Activated B cell treated with CpG ODN at 0.5 μM for 24 hours (primary cell): ENCODE measurements at regions not wholly inside any gene's neighbourhood (a gene's known extent, or its start where the extent isn't known, plus 50 kb on each side); places are given as distances from the start of the nearest gene placed in this dataset.
"Not testable (repeated sequence)": the region's sequence is repeated elsewhere in the genome, so short reads cannot be mapped to it uniquely, and the experiment has no call there.

Experiments used
- ATAC-seq: fragments of 200-7000 bp; cut with Tn5 transposase; one replicate; pipeline ENCODE4 v1.10.0; 2021; ENCODE audit warnings: low read depth, mild to moderate bottlenecking, moderate library complexity
- CTCF ChIA-PET: fragments of 350-600 bp; sonication (Branson Sonifier 250); formaldehyde crosslinking; loops from one replicate; lab custom pipeline; 2021; ENCODE audit warnings: antibody characterized with exemption; lab: Charles Lee
- POLR2A ChIA-PET: fragments of 350-600 bp; sonication (Branson Sonifier 250); formaldehyde crosslinking; loops from one replicate; lab custom pipeline; 2021; ENCODE audit warnings: antibody characterized with exemption; lab: Charles Lee
- DNase-seq: peaks from one replicate; pipeline ENCODE4 v3.0.0; 2022
- H3K27ac Mint-ChIP-seq: one replicate; pipeline ENCODE4 v1.8.0; 2020; ENCODE audit warnings: mixed read lengths
- H3K27me3 Mint-ChIP-seq: one replicate; pipeline ENCODE4 v1.8.0; 2021; ENCODE audit warnings: mixed read lengths
- H3K36me3 Mint-ChIP-seq: one replicate; pipeline ENCODE4 v1.8.0; 2021; ENCODE audit warnings: low read depth, mixed read lengths
- H3K4me1 Mint-ChIP-seq: one replicate; pipeline ENCODE4 v1.8.0; 2021; ENCODE audit warnings: mixed read lengths
- H3K4me3 Mint-ChIP-seq: one replicate; pipeline ENCODE4 v1.8.0; 2020; ENCODE audit warnings: mild to moderate bottlenecking, mixed read lengths
- H3K9me3 Mint-ChIP-seq: one replicate; pipeline ENCODE4 v1.8.0; 2020; ENCODE audit warnings: mixed read lengths
- CTCF ChIP-seq: fragments of 200-600 bp; IDR thresholded peaks from one replicate; pipeline ENCODE4 v1.8.0; 2022; ENCODE audit warnings: antibody characterized with exemption, mild to moderate bottlenecking
- intact Hi-C: fragments of 100-400 bp; cut with micrococcal nuclease; formaldehyde crosslinking; loops from one replicate; pipeline ENCODE4 v1.15.1; 2024

DNA sequence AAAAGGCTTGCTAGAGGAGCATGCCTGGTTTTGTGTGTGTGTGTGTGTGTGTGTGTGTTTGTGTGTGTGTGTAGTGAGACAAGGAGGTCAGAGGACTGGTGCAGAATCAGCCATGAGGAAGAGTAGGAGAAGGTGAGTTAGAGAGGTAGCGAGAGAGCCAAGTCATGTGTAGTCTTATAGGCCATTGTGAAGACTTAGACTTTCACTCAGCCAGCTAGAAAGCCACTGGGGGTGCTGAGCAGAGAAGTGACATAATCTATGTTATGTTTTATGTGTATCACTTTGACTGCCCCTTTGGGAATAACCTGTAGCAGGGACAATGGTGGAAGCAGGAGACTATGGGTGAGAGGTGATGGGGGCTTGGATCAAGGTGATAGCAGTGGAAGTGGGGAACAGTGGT lies 180.5 kb upstream of the CLINT1 start:
- ChIA-PET CTCF (no interaction called here), POLR2A (no interaction called here)
- H3K4me1 Mint-ChIP-seq = no peaks in the 10 kb centered on the region
- peaks cover 4% of the 10 kb centered on the region for H3K27me3 Mint-ChIP-seq
- DNase-seq (no peak), ATAC-seq (no peak)
- H3K9me3 Mint-ChIP-seq = peaks cover 10% of the 10 kb centered on the region
- no peak for TF ChIP-seq CTCF
- peaks cover 5% of the 10 kb centered on the region for H3K36me3 Mint-ChIP-seq
- no peak overlapping the region for H3K27ac Mint-ChIP-seq
- H3K4me3 Mint-ChIP-seq = no peak overlapping the region
- intact Hi-C loops = no loop called here

- DNase-seq, H3K4me1 Mint-ChIP-seq, ATAC-seq, H3K36me3 Mint-ChIP-seq, POLR2A ChIA-PET, CTCF ChIA-PET, H3K27ac Mint-ChIP-seq, intact Hi-C loops, H3K27me3 Mint-ChIP-seq, H3K4me3 Mint-ChIP-seq: not testable (repeated sequence)
- H3K9me3 Mint-ChIP-seq = peaks cover 11% of the 10 kb centered on the region
These were observed 178.1 kb upstream of the CLINT1 start for GRCh38 chr5:158036983-158037595.

DNA sequence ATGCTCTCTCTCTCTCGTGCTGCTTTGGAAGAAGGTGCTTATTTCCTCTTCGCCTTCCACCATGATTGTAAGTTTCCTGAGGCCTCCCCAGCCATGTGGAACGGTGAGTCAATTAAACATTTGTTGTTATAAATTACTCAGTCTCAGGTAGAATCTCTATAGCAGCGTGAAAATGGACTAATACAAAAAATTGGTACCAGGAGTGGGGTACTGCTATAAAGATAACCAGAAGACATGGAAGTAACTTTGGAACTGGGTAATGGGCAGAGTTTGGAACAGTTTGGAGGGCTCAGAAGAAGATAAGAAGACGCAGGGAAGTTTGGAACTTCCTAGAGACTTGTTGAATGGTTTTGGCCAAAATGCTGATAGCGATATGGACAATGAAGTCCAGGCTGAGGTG lies 175.6 kb upstream of the CLINT1 start:
- ATAC-seq, H3K4me1 Mint-ChIP-seq, H3K27ac Mint-ChIP-seq, CTCF ChIA-PET, H3K36me3 Mint-ChIP-seq, POLR2A ChIA-PET, H3K4me3 Mint-ChIP-seq, DNase-seq, intact Hi-C loops: not testable (repeated sequence)
- Mint-ChIP-seq H3K9me3 (peaks cover 11% of the 10 kb centered on the region), H3K27me3 (peaks cover 14% of the 10 kb centered on the region)

GRCh38 chr5:158033724-158034123 lies 174.8 kb upstream of the CLINT1 start:
- CTCF ChIA-PET = no interaction called here
- no peak for ATAC-seq
- POLR2A ChIA-PET = no interaction called here
- Mint-ChIP-seq H3K36me3 (peaks cover 6% of the 10 kb centered on the region), H3K4me3 (no peak overlapping the region), H3K4me1 (no peaks in the 10 kb centered on the region), H3K27ac (no peak overlapping the region), H3K27me3 (peaks cover 14% of the 10 kb centered on the region), H3K9me3 (peaks cover 11% of the 10 kb centered on the region)
- intact Hi-C loops = no loop called here
- TF ChIP-seq CTCF = no peak
- DNase-seq = no peak

DNA sequence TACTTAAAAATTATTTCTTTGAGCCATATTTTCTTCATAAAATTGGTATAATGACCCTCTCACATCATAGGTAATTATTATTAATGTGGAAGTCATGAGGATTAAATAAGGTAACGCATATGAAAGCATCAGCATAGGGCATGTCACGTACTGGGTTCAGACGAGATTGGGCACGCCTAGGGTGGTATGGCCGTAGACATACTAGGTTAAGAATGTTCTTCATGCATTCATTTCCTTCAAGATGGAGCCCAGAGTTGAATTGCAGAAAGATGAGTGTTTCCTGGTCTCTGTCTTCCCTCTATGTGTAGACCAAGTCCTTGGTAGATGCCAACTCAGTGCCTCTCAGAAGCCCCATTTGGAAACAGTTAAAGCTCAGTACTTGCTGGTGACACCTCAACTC lies 174.1 kb upstream of the CLINT1 start:
- TF ChIP-seq CTCF = no peak
- intact Hi-C loops = no loop called here
- ATAC-seq = no peak
- Mint-ChIP-seq H3K36me3 (peaks cover 6% of the 10 kb centered on the region), H3K9me3 (peaks cover 11% of the 10 kb centered on the region), H3K27ac (no peak overlapping the region), H3K4me1 (no peaks in the 10 kb centered on the region), H3K27me3 (peaks cover 14% of the 10 kb centered on the region), H3K4me3 (no peak overlapping the region)
- DNase-seq = no peak
- POLR2A ChIA-PET = no interaction called here
- CTCF ChIA-PET = no interaction called here

GRCh38 chr5:158032246-158032645 lies 173.3 kb upstream of the CLINT1 start:
- Mint-ChIP-seq H3K4me1 (no peaks in the 10 kb centered on the region), H3K9me3 (peaks cover 11% of the 10 kb centered on the region), H3K27ac (no peak overlapping the region), H3K27me3 (peaks cover 14% of the 10 kb centered on the region), H3K36me3 (peaks cover 6% of the 10 kb centered on the region), H3K4me3 (no peak overlapping the region)
- ATAC-seq = no peak
- intact Hi-C loops = no loop called here
- ChIA-PET CTCF (no interaction called here), POLR2A (interaction anchor here (0.6 kb wide), 1 partner anchor 278 kb away, joined by 4 read pairs; no protein-coding TSS in a partner anchor)
- no peak for DNase-seq
- TF ChIP-seq CTCF = no peak
